Fibroblast of lung (primary cell): ENCODE measurements at regions not wholly inside any gene's neighbourhood (a gene's known extent, or its start where the extent isn't known, plus 50 kb on each side); places are given as distances from the start of the nearest gene placed in this dataset.

Experiments
- DNase-seq, 2 donors: peaks; one replicate each; pipeline versions ENCODE4 v3.0.0 to v3.0.0-alpha.2; 2010; ENCODE audit warnings: low read depth in 2 of 2
- H2AFZ ChIP-seq: 2 replicates; pipeline ENCODE4 v1.5.1; 2012; ENCODE audit warnings: low read length, control low read depth, inconsistent platforms
- H3K27ac ChIP-seq: 2 replicates; pipeline ENCODE4 v1.5.1; 2011; ENCODE audit warnings: low read length, control low read depth; ENCODE audit not compliant: insufficient read depth
- H3K27me3 ChIP-seq: 2 replicates; pipeline ENCODE4 v1.5.1; 2011; ENCODE audit warnings: mild to moderate bottlenecking, low read length; ENCODE audit not compliant: control insufficient read depth, insufficient read depth
- H3K36me3 ChIP-seq: 2 replicates; pipeline ENCODE4 v1.5.1; 2011; ENCODE audit warnings: low read length; ENCODE audit not compliant: control insufficient read depth, insufficient read depth
- H3K4me1 ChIP-seq: 2 replicates; pipeline ENCODE4 v1.5.1; 2011; ENCODE audit warnings: low read length; ENCODE audit not compliant: control insufficient read depth, insufficient read depth; ENCODE audit errors: extremely low read depth
- H3K4me2 ChIP-seq: 2 replicates; pipeline ENCODE4 v1.5.1; 2011; ENCODE audit warnings: low read length, control low read depth; ENCODE audit not compliant: insufficient read depth; ENCODE audit errors: extremely low read depth
- H3K4me3 ChIP-seq, 4 experiments: fragments of 200-600 bp in 1 of 4; sonication (generic) in 1 of 4; replicated peaks in 1 of 4; 2 replicates each; pipeline ENCODE4 v1.5.1; 2011 to 2016; ENCODE audit warnings: low read length in 4 of 4, low read depth in 3 of 4, mild to moderate bottlenecking in 3 of 4, control low read depth in 2 of 4, inconsistent platforms in 1 of 4, mixed read lengths in 1 of 4; ENCODE audit not compliant: insufficient read depth in 1 of 4; ENCODE audit errors: control extremely low read depth in 1 of 4
- H3K79me2 ChIP-seq: 2 replicates; pipeline ENCODE4 v1.5.1; 2012; ENCODE audit warnings: mild to moderate bottlenecking, low read length, inconsistent platforms; ENCODE audit not compliant: control insufficient read depth, insufficient read depth
- H3K9ac ChIP-seq: 2 replicates; pipeline ENCODE4 v1.5.1; 2011; ENCODE audit warnings: mild to moderate bottlenecking, low read length, control low read depth; ENCODE audit not compliant: insufficient read depth
- H3K9me3 ChIP-seq: 2 replicates; pipeline ENCODE4 v1.5.1; 2012; ENCODE audit warnings: low read depth, low read length; ENCODE audit not compliant: control insufficient read depth, insufficient read depth
- H4K20me1 ChIP-seq: 2 replicates; pipeline ENCODE4 v1.5.1; 2011; ENCODE audit warnings: low read length; ENCODE audit not compliant: control insufficient read depth, insufficient read depth; ENCODE audit errors: extremely low read depth
- CTCF ChIP-seq, 2 donors: IDR thresholded peaks in 1 of 2; conservative IDR thresholded peaks in 1 of 2; 1 replicate in 1 of 2; 2 replicates in 1 of 2; pipeline ENCODE4 v1.5.1; 2011 to 2012; ENCODE audit warnings: low read length in 2 of 2, control low read depth in 1 of 2, inconsistent platforms in 1 of 2, low read depth in 1 of 2, mild to moderate bottlenecking in 1 of 2
- EZH2 ChIP-seq: IDR thresholded peaks from 2 replicates; pipeline ENCODE4 v1.5.1; 2012; ENCODE audit warnings: low read length, control low read depth, mild to moderate bottlenecking; ENCODE audit errors: missing control alignments

- H3K9me3 ChIP-seq = no peaks in the 10 kb centered on the region
- no peak overlapping the region for H3K4me3 ChIP-seq
- H3K4me2 ChIP-seq = no peak overlapping the region
- no peak overlapping the region for H2AFZ ChIP-seq
- no peak overlapping the region for H3K27ac ChIP-seq
- DNase-seq = no peak
- H4K20me1 ChIP-seq = no peaks in the 10 kb centered on the region
- no peaks in the 10 kb centered on the region for H3K27me3 ChIP-seq
- H3K4me1 ChIP-seq = no peaks in the 10 kb centered on the region
- H3K9ac ChIP-seq = no peak overlapping the region
- H3K36me3 ChIP-seq = no peaks in the 10 kb centered on the region
- H3K79me2 ChIP-seq = no peaks in the 10 kb centered on the region
- TF ChIP-seq EZH2 (no peak), CTCF (conservative IDR thresholded peaks at IDR 0.05 in 1 of 2, IDR thresholded peaks at IDR 0.05 in 1 of 2; ENCODE audit: low read depth in 1 of 2, low read length in 2 of 2) (no peak)
Measured at GRCh38 chr9:19618816-19619215, 170.0 kb downstream of the SLC24A2 start.

- Histone ChIP-seq H2AFZ (no peak overlapping the region), H3K4me1 (no peaks in the 10 kb centered on the region), H3K79me2 (no peaks in the 10 kb centered on the region), H4K20me1 (no peaks in the 10 kb centered on the region), H3K27me3 (no peaks in the 10 kb centered on the region), H3K4me2 (no peak overlapping the region), H3K36me3 (no peaks in the 10 kb centered on the region), H3K4me3 (no peak overlapping the region), H3K9me3 (no peaks in the 10 kb centered on the region), H3K27ac (no peak overlapping the region), H3K9ac (no peak overlapping the region)
- no peak for TF ChIP-seq CTCF (conservative IDR thresholded peaks at IDR 0.05 in 1 of 2, IDR thresholded peaks at IDR 0.05 in 1 of 2; ENCODE audit: low read depth in 1 of 2, low read length in 2 of 2)
- no peak for TF ChIP-seq EZH2
- no peak for DNase-seq
Measured at GRCh38 chr9:19615036-19615624, 173.7 kb downstream of the SLC24A2 start.

- no peaks in the 10 kb centered on the region for H3K36me3 ChIP-seq
- H4K20me1 ChIP-seq = no peaks in the 10 kb centered on the region
- H3K9me3 ChIP-seq = no peaks in the 10 kb centered on the region
- H2AFZ ChIP-seq = no peak overlapping the region
- H3K9ac ChIP-seq = no peak overlapping the region
- no peak for DNase-seq
- TF ChIP-seq EZH2 = no peak
- no peak for TF ChIP-seq CTCF (conservative IDR thresholded peaks at IDR 0.05 in 1 of 2, IDR thresholded peaks at IDR 0.05 in 1 of 2; ENCODE audit: low read depth in 1 of 2, low read length in 2 of 2)
- H3K4me3 ChIP-seq = no peak overlapping the region
- H3K4me1 ChIP-seq = no peaks in the 10 kb centered on the region
- H3K79me2 ChIP-seq = no peaks in the 10 kb centered on the region
- H3K4me2 ChIP-seq = no peak overlapping the region
- H3K27me3 ChIP-seq = no peaks in the 10 kb centered on the region
- no peak overlapping the region for H3K27ac ChIP-seq
Measured at GRCh38 chr9:19614294-19614693, 174.5 kb downstream of the SLC24A2 start.
